HG02885 (cell line): ENCODE measurements at regions not wholly inside any gene's neighbourhood (a gene's known extent, or its start where the extent isn't known, plus 50 kb on each side); places are given as distances from the start of the nearest gene placed in this dataset.

Experiments
- ATAC-seq: cut with Tn5 transposase; IDR thresholded peaks from one replicate; pipeline ENCODE4 v1.9.1; 2021; ENCODE audit warnings: mild to moderate bottlenecking; ENCODE audit not compliant: unreplicated experiment, poor library complexity

DNA sequence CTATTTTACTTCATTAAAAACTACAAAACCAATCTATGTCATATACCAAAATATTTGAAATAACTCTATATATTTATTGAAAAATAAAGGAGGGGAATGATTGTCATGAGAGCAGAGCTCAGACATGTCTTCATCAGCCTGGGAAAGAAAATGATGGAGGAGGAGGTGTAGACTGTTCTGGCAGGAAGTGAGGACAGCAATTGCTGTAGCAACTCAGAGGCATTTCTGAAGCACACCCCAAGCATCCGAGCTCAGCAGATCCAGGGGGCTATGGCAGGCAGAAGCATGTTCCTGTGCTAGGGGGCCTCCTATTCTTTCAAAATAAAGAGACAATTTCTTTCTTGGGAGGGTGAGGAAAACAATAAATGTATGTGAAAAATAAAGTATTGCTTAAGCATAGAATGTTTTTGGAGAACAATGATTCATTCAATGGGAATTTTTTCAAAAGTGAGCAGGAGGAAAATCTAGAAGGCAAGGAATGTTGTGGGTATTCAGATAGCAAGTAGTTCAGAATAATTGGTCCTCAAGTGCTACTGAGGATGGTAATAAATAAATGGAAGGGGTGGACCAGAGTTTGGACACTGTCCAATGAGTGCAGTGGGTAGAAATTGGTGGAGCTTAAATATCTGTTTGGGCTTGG, 383.4 kb downstream of the CDH11 start:
- no peak for ATAC-seq

GRCh38 chr16:64736857-64737256, 385.0 kb downstream of the CDH11 start:
- no peak for ATAC-seq

DNA sequence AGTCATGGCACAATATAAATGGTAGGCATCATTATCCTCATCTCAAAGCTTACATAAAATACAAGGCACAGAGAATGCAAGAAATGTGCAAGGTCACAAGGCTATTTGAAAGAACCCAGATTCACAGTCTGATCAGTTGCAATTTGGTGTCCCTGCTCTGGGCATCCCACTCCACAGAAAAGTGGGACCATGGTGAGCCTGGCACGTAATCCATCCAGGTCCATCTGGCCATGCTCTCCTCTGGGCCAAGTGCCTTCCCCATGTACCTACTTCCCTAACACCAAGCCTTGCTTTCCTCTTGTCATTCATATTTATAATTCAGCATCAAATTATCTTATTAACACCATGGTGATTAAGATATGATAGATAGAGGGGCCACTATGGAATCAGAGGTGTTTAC, 390.0 kb downstream of the CDH11 start:
- no peak for ATAC-seq

DNA sequence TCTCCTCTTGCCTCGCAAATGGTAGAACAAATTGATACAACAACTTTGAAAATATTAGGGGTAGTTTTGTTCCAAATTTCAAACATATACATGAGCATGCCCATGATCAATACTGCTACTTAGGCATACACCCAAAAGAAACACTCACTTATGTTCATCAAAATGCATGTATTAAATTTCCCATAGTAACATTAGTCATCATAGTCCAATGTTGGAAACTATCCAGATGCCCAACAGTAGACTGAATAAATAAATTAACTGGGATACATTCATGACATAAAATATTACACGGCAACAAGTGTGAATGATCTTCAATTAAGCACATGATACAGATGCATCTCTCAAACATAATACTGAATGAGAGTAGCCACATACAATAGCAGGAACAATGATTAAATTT, 391.6 kb downstream of the CDH11 start:
- no peak for ATAC-seq

- no peak for ATAC-seq
These were observed 397.5 kb downstream of the CDH11 start for GRCh38 chr16:64724339-64724738.

DNA sequence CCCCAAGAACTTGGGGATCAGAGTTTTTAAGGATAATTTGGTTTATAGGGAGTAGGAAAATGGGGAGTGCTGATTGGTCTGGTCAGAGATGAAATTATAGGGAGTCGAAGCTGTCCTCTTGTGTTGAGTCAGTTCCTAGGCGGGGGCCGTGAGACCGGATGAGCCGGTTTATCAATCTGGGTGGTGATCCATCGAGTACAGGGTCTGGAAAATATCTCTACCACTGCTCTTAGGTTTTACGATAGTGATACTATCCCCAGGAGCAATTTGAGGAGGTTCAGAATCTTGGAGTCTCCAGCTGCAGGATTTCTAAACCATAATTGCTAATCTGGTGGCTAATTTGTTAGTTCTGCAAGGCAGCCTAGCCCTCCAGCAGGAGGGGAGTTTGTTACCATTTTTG, 403.4 kb downstream of the CDH11 start:
- ATAC-seq, result no peak

- ATAC-seq, result no peak
These were observed 404.0 kb downstream of the CDH11 start for GRCh38 chr16:64717871-64718270.

DNA sequence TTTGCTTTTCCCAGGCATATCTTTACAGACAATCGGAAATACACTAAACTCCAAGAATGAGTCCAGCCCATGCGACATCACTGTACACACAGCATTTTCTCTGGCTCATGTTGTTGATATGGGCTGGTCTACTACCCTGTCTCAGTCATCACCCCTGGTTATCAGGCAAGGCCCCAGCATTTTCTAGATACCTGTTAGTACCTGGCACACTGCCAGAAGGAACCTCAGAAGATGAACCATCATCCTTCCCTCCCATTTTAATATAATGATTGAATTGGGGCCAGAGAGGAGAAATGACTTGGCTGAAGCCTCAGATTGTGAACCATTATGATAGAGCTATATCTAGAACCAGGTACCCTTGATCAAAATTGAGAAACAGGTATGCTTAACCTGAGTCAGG, 406.2 kb downstream of the CDH11 start:
- ATAC-seq, result no peak

- ATAC-seq, result no peak
These were observed 409.8 kb downstream of the CDH11 start for GRCh38 chr16:64712026-64712425.

DNA sequence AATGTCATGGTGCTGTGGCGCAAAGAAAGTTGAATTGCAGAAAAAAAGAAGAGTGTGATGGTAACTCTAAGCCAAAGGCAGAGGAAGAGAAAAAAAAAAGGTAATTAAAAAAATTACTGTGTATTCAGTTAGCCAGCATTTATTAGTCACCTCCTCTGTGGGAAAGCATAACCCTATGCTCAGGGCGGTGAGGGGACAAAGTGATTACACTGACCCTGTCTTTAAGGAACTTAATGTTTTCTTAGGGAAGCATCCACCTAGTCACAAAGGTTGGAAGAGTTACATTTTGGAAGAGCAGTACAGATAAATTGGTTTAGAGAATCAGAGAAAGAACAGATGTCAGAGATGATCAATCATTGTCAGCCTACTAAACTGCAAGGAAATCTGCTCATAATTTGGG, 410.3 kb downstream of the CDH11 start:
- ATAC-seq, result no peak

DNA sequence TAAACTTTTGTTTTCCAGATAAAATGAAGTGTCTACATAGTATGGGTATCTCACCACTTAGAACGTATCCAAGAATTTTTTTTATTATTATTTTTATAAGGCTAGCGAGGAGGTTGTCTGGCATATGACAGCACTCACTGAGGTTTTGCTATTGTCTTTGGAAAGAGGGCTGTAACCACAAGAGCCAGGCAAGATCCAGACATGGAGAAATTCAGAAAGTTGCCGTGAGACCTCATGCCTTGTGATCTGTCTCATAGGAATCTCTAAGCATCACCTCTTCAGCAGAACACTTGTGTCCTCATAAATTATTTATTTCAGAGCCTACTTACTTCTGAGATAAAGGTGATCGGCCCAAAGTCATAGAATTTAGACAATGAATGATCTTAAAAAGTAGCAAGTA, 410.8 kb downstream of the CDH11 start:
- ATAC-seq, result no peak

- ATAC-seq, result no peak
These were observed 416.4 kb downstream of the CDH11 start for GRCh38 chr16:64705443-64705842.

DNA sequence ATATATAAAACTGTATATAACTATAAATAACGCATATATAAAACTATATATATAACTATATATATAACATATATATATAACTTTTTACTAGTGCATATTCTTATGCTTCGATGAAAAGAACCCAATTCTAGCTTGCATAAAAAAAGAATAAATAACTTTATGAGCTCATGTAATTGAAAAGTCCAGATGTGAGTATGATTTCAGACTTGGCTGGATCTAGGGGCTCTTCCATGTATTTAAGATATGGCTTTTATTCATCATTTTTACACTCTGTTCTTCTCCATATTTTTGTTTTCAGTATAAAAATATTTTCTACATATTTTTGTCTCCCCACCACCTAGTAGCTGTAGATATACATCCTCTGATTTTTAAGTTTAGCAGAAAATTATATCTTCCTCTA, 417.5 kb downstream of the CDH11 start:
- ATAC-seq, result no peak

DNA sequence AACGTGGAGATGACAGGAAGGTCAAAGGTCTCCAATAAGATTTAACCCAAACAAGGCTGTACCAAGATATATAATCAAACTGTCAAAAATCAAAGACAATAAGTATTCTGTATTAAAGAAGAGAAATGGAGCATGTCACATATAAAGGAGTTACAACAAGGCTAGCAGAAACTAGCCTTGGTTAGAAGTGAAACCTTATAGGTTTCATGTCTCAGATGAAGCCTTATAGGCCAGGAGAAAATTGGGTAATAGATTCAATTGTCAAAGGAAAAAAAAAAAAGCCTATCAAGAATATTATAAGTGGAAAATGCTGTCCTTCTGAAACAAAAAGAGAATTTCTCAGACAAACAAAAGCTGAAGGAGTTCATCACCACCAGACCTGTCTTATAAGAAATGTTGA, 419.4 kb downstream of the CDH11 start:
- ATAC-seq, result no peak

DNA sequence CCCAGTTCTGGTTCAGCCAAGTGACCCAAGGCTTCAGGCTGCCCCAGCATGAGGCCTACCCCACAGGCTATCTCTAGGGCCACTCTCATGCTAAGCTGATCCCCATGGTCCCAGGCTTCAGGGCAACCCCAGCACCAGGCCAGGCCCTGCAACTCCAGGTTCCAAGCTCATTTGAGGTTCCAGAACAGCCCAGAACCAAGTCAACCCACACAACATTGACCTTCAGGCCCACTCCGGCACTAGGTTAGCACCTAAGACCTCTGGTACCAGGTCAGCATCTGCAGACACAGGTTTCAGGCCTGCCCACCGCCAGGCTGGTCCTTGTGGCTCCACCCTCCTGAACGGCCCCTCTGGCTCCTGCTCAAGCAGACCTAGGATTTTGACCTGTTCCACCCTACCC, 421.2 kb downstream of the CDH11 start:
- ATAC-seq, result no peak

DNA sequence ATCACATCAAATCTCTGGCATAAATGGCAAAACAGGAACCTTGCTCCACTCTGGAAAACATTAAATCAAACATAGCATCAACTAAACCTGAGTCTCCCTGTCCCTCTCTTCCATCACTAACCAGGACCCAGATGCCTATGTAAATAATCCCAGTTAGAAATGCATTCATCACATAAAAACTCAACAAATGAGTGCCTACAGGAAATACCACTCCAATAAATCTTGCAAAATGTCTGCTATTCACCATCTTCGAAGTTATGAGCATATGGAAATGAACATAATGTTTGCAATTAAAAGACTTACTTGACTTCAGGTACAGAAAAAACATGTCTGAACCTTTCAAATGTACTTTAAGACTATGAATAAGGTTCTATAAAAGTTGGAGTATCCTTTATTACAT, 425.0 kb downstream of the CDH11 start:
- no peak for ATAC-seq

GRCh38 chr16:64695684-64696083, 426.2 kb downstream of the CDH11 start:
- no peak for ATAC-seq

- no peak for ATAC-seq
These were observed 427.9 kb downstream of the CDH11 start for GRCh38 chr16:64693946-64694345.

- ATAC-seq, result no peak
These were observed 434.1 kb downstream of the CDH11 start for GRCh38 chr16:64687786-64688185.

DNA sequence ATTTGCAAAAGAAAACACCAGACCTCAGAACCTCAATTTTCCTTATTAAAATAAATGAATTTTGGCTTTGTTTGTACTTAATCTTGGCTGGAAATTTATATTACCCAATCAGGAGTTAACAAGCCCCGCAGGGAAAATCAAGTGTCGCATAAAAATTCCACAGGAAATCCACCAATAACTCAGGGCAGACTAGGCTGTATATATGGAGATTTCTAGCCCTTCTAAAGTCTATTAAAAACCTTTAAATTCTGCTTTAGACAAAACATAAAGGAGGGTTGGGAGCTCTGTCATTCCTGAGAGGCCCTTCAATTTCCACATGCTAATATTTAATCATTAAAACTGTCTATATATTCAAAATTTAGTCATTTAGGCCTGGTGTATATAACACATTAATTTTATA, 434.7 kb downstream of the CDH11 start:
- ATAC-seq, result no peak

DNA sequence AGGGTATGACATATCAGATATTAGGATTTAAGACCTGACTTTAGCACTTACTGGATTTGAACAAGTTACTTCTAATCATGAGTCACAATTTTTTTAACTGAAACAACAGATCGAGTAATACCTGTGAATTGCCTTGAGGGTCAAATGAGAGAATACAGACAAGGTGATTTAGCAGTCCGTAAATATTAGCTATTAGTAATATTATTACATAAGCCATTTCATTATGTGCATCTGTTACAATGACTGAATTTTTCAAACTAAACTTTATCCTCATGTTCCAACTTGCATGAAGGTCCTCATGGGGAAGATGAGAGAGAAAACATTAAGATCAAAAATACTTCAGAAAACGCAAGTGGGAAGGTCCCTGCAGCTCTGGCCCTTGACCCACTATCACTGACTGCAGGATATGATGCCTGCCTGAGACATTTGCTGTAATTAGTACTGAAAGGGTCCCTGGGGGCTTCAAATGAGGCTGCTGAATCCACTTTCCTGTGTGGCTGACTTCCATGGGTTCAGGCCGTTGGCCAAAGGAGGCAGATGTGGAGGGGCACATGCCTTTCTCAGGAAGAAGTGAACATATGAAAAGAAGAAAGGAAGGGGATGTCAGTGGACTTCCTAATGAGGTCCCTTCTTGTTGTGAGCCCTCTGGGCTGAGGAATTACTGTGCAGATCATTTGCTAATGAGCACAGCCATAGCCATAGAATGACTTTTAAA, 441.7 kb downstream of the CDH11 start:
- ATAC-seq, result no peak

DNA sequence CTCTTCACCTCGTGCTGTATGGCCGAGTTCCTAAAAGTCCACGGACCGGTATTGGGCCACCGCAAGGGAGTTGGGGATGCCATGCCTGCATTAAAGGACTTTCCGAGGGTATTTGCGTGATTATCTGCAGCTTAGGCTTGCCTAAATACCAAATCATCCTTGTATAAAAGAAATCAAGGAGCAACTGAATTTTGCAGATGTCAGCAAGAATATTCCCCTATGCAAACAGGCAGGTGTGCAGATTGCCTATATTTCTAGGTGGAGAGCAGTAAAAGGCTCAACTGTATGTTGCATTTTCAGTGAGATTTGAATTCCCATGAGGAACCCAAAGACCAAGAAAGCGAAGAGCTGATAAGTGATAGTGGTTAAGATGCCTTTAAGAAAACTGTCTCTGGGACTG, 452.3 kb downstream of the CDH11 start:
- no peak for ATAC-seq
